C1 segment of cervical spinal cord (tissue), 14 donors: ENCODE measurements at regions not wholly inside any gene's neighbourhood (a gene's known extent, or its start where the extent isn't known, plus 50 kb on each side); places are given as distances from the start of the nearest gene placed in this dataset.
"Not testable (repeated sequence)": the region's sequence is repeated elsewhere in the genome, so short reads cannot be mapped to it uniquely, and the experiment has no call there.

Experiments
- DNase-seq, 14 donors: peaks; one replicate each; lab custom pipeline; 2025; lab: John Stamatoyannopoulos, UW

DNA sequence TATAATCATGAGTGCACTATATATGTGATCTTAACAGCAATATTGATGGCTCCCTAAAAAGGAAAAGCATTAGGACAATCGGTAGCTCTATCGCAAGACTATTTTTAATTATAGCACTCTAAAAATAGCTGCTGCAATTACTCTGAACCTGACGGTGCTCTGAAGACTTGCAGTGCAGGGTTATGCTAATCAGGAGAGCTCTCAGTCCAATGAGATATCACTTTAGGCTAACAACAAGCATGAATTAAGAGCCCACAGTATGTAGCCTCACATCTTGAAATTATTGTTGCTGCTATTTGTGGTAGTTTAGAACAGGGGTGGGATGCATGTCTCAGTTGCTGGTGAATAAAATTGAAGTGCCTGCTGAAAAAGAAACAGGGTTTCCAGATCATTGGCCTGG, 515.8 kb upstream of the AKR1E2 start:
- no peak for DNase-seq

DNA sequence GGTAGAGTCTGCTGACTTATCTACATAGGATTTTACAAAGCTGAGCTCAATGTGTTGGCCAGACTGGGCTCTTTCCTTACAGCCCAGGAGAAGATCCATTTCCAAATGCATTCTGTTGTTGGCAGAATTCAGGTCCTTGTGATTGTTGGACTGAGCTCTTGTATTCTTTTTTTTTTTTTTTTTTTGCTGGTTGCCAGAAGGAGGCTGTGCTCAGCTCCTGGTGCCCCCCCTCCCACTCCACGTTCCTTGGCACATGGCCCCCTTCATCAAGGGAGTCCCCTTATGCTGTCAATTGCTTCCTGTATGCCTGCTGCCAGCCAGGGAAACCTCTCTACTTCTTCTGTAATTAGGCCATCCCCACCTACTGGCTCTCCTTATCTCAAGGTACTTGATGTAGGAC, 518.1 kb upstream of the AKR1E2 start:
- DNase-seq, result no peak

DNA sequence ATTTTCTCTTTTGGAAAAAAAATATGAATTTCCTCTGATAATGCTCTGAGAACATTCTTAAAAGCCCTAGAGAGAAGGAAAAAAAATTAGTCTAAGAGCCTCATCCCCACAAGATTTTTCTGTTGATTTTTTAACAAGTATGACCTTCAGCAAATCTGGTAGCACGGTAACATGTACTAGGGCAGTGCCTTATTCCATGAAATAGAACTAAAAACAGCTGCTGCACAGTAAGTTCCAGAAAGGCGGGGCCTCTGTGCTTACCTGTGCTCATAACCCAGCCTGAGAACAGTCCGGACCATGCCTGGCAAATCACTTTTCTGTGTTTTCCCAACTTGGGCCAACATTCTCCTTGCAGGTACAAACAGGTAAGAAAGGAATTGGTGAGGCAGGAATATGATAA, 519.1 kb upstream of the AKR1E2 start:
- DNase-seq, result no peak

DNA sequence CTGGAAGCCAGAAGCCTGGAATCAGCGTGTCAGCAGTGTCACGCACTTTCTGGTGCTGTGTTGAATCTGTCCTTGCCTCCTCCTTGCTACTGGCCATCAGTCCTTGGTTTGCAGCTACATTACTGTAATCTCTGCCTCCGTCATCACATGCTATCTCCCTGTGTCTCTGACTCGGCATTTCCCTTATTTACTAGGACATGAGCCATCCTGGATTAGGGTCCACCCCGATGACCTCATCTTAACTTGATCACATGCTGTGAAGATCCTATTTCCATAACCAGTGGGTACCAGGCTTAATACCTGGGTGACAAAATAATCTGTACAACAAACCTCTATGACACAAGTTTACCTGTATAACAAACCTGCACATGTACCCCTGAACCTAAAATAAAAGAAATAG, 518.0 kb upstream of the KLF6 start:
- DNase-seq, result no peak

DNA sequence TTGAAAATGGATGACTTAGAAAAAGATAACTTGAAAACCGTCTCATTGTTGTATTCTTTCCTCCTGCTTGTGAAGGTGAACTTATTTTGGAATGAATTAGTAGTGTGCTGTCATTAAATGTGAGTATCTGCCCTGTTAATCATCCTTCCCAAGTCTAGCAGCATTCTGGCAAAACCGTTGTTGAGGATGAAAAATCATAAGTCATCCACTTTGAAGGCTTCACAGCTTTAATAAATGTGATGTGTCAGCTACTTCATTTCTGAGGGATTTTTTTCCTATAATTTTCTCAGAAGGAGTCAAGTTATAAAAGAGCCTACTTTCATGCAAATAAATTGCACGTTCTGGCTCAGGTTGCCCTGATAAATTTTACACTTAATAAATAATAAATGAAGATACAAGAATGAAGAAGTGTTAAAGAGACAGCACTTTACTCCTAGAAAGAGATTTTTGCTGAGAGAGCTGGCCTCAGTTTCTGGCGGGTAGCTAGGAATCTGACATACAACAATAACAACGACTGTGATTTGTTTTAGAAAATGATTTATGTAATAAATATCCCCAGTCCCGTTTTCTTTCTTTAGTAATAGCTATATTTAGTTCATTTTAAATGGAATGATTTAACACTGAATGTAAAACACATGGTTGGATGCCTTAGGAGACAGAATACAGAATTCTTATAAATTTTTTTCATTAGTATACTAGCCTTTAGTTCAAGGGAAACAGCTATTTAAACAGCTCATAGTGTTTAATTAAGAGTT, 516.5 kb upstream of the KLF6 start:
- no peak for DNase-seq

DNA sequence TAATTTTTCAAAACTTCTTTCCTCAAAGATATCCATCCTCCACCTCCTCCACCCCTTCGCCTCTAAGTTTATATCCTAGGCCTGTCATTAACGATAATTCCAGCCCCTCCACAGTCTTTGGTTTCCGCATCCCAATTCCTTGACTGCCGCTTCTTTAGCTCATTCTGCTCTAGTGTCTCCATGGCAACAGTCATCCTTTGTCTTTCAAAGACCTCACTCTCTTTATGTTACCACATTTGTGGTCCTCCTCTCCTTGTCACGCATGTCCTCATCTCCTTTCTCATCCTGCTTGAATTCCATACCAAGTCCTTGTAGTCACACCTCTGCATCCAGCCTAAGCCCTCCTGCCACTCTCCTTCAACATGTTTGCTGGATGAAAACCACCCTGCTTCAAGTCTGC, 511.2 kb upstream of the KLF6 start:
- no peak for DNase-seq

DNA sequence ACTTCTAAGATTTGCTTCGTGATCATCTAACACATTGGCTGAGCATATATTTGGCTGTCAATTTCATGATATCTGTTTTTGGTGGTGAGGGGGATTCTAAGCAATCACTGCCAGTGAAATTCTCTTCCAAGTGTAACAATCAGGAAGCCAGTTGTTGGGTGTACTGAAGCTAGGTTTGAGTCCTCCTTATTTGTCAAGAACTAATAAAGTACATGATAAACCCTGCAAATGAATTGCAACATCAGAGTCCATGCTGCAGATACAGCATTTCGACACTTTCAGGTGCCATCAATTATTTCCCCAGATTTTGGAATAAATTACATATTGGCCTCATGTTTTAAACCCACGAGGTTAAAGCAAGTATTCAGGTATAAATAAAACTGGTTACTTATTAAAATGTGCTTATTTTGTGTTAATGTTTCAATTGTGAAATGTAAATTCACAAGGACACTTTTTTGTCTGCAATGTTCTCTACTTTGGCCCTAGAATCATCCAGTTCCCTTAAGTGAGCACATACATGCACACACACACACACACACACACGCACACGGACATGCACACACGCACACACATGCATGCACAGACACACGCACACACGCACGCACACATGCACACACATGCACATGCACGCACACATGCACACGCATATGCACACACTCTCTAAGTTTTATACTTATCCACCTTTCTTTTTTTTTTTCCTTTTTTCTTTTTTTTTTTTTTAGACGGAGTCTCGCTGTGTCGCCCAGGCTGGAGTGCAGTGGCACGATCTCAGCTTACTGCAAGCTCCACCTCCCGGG, 510.2 kb upstream of the KLF6 start:
- no peak for DNase-seq

DNA sequence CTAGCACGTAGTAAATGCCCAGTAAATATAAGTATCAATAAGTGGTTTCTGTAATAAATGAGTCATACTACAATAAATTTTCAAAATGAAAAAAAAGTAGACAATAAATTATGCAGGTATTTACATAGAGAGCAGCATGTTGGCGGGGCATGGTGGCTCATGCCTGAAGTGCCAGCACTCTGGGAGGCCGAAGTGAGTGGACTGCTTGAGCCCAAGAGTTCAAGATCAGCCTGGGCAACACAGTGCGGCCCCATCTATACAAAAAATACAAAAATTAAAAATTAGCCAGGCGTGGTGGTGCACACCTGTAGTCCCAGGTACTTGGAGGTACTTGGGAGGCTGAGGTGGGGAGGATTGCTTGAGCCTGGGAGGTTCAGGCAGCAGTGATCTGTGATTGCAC, 509.3 kb upstream of the KLF6 start:
- DNase-seq, result no peak

DNA sequence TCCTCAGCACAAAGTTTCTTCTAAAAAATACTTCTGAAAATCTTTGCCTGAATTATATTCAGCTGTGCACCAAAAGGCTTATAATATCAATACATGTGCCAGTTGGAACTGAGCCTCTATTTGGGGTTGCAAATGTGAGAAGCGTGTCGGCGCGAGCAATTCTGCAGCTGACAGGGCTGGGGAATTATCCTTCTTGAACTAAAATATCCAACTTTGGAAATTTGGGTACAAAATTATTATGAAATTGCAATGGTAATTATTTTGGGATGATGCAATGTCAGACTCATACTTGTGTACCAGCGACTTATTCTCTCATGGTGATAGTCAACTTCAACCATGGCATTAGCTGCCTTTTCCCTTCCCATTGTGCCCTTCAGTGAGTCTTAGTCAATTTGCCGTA, 507.0 kb upstream of the KLF6 start:
- DNase-seq, result no peak

DNA sequence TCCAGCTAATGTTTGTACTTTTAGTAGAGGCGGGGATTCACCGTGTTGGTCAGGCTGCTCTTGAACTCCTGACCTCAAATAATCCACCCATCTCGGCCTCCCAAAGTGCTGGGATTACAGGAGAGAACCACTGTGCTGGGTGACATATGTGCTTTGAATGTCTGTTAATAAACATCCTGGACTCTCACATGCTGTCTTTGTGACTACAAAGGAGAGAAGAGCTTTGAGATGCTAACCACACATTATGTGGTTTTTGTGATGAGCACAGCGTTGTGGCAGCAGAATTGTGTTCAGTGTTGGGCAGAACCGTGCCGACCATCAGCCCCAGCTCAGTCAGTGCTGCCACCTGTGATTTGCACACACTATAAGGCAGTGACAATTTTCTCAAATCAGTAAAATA, 500.1 kb upstream of the KLF6 start:
- DNase-seq, result no peak

DNA sequence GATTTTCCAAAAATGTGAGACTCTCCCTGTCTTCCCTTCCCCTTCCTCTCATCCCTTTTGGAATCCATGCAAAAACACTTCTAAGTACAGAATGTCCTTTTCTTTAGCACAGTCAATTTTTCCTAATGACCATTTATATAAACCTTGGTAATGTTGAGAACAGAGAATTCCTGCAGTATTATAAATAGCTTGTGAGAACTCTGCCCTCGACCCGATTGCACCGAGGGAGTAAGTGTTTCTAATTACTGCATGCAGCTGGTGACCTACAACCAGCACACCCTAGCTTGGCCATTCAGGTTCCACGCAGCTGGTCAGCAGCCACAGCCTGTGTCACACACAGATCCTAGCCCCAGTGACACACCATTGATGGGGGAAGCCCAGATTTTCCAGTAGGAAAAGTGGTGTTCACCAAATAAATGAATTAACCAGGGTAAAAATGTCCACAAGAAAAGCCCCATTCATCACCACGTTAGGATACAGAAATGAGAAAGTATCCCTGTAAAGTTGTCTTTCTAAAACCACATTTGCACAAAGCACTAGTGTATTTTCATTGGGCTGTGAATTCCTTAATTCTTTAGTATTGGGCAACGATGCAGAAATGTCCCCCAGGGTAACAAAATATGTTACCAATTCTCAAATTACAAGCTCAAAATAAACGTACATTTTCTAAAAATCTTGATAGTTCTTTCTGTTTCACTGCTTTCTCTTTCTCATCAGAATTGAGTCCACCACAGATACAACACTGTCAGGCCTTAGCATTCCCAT, 499.0 kb upstream of the KLF6 start:
- no peak for DNase-seq

DNA sequence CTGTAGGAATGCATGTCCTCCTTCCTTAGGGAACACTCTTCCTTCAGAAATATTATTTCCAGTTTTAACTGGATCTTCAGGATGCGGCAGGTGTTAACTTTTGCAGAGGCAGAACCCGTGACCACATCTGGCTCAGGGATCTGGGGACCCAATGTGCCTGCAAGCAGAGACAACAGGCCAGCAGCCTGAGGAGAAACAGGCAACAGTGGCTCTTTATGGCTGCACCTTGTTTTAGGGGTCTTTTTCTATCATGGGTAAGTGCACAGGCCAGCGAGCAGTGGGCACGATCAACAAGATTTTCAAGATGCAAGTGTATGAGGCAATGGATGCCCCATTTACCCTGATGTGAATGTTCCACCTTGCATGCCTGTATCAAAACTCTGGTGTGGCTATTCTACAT, 497.5 kb upstream of the KLF6 start:
- DNase-seq, result no peak

DNA sequence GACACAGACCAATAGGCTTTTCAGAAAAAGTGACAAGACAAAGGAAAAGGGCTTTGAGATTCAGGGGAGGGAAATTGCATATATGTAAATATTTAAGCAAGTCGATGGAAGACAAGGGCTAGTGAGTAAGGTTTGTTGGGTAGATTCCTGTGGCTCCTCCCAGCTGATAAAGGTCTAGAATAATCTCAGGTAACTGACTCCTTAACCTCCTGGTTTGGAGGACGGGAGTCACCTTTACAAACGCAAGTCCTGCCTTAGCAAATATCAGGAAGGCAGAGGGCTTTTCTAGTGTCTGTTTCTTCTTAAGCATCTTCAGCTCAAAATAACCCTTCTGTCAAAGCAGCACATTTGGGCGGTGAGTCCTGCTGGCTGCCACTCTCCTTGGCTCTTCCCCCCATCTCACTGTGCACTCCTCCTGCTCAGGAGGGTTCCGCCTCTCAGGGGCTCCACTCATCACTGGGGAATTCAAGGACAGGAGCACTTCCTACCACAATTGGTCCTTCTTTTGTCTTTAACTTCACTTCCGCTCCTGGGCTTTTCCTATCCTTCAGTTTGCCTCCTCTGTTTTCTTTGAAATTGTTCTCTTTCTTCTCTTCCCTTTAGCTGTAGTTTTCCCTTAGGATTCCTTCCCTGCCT, 496.3 kb upstream of the KLF6 start:
- no peak for DNase-seq

DNA sequence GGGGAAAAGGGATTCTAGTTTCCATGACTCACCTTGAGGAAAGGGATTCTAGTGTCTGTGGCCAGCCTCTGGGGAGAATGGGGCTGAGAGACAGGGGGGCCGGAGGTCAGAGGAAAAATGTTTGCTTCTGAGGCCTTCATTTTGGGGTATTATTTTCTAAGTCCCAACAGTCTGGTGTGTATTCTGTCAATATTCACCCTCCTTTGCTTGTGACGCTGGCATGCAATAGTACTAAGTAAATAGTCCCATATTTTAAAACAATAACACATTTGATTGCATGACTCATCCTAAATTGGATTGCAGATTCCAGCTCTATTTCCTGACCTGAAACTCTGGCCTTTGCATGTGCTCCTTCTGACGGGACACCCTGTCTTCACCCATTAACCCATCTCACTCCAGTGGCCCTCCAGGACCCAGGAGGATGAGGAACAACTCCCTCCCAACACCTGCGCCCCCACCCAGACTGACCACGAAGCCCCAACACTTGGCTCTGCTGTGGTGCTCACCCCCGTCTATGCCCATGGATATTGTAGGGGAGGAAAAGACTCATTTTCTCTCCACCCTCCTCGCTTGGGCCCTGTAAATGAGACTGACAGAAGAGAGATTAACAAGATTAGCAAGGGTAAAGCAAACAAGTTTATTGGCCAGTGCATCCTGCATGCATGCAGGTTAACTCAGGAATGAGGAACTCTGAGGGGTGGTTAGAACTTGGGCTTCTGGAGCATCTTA, 495.6 kb upstream of the KLF6 start:
- no peak for DNase-seq

DNA sequence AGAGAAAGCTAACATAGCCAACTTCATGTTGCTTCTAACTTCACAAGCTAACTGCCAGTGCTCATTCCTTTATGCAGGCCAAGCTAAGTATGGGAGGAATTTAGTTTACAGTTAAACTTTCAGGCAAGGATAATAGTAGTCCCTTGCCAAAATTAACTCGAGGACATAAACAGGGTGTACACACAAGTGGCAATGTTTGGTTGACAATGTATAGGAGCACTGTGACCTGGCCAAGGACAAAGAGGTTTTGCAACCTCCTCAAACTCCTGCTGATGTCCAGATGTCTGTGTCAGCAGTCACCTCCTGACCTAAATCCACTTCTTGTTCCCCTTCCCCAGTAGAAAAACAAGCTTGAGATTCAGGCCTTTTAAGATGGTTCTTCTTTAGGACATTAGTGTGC, 494.6 kb upstream of the KLF6 start:
- DNase-seq, result no peak

DNA sequence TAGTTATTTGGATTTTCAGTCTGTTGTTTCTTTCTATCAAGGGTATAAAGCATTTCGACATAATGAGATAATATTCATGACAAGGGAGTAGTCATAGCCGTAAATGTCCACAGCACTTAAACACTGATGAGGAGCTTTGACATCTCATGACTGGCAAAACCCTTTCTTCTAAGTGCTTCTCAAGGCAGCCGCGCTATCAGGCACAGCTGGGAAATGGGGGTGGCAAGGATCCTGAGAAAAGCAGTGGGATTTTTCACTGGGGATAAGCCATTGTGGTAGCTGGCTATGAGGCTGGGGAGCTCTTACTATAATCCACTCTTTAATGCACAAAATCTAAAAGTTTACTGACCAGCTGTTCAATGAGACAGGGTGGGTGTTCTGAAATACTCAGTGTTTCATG, 493.2 kb upstream of the KLF6 start:
- DNase-seq, result no peak

DNA sequence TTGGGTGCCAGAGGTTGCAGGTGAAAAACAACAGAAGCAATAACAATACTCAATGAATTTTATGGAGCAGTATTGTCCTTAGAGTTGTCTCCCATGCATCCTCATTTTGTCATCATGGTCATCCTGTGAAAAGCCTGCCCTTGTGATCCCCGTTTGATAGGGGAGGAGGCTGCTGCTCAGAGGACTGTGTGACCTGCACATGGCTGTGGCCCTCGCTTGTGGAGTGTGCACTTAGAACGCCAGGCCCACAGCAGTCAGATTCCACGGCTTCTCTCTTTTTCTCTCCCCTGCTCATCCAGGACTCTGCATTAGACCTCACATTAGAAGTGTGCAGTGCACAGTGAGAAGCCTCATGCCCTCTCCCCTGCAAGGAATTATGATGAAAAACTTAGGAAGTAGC, 491.1 kb upstream of the KLF6 start:
- DNase-seq, result no peak

DNA sequence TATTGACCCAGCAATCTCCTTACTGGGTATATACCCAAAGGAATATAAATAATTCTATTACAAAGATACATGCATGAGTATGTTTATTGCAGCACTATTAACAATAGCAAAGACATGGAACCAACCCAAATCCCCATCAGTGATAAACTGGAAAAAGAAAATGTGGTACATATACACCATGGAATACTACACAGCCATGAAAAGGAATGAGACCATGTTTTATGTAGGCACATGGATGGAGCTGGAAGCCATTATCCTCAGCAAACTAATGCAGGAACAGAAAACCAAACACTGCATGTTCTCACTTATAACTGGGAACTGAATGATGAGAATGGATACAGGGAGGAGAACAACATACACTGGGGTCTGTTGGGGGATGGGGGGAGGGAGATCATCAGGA, 489.7 kb upstream of the KLF6 start:
- not testable (repeated sequence) for DNase-seq

DNA sequence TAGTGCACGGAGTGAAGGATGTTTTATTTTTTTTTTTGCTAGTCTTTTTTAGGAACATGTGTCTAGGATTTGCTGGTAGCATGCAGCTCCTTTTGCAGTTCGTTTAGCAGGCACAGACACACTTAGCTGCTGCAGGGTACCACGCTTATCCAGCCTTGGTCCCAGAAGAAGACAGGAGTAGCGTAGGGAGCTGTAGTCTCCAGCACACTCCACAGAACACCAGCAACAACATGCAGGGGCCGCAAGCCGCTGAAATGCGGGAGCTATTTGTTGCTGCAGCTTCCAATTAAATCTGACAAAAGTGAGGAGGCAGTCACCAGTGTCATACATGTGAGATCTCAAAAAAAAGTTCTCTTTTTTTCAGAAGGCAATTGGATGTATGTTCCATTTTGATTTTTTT, 486.2 kb upstream of the KLF6 start:
- no peak for DNase-seq

DNA sequence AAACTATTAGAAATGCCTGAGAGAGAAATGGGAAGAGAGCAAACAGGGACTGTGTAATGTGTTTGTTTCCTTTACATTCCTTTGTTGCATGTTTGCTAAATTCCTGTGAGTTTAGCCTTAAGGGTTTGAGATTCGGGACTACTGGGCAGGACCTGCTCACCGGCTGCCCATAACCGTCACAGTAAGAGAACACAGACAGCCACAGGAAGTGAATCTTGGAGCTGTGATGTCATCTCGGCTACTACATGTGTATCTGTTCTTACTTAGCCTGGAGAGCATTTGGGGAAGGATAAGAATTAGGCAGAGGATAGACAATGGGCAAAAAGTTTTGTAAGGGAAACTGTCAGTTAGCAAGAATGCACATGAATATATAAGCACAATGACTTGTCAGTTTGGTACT, 485.1 kb upstream of the KLF6 start:
- peak in 3 of 14 donors; percentile 3 to 20 (median 5) for DNase-seq

DNA sequence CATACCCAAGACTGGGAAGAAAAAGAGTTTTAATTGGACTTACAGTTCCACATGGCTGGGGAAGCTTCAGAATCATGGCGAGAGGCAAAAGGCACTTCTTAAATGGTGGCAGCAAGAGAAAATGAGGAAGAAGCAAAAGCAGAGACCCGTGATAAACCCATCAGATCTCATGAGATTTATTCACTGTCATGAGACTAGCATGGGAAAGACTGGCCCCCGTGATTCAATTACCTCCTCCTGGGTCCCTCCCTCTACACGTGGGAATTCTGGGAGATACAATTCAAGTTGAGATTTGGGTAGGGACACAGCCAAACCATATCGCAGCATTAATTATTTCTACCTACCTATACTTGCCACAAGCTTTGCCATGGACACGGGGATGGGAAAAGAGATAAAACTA, 483.5 kb upstream of the KLF6 start:
- DNase-seq, result not testable (repeated sequence)
